IMR-90 (cell line): ENCODE measurements at regions not wholly inside any gene's neighbourhood (a gene's known extent, or its start where the extent isn't known, plus 50 kb on each side); places are given as distances from the start of the nearest gene placed in this dataset.

Source experiments
- ATAC-seq: fragments of 200-7000 bp; cut with Tn5 transposase; 2 replicates; pipeline ENCODE4 v1.9.1; 2020; ENCODE audit warnings: low read depth, mild to moderate bottlenecking, moderate library complexity
- BruUV-seq: library from RNA; stranded (reverse); fragments of 400-500 nt; replicated peaks from 2 replicates; lab custom pipeline; 2021; lab: Mats Ljungman, UMichigan
- CTCF ChIA-PET: fragments of 300-600 bp; formaldehyde crosslinking; extraction: SDS; loops from one replicate; lab custom pipeline; 2021; ENCODE audit warnings: antibody characterized with exemption; lab: Yijun Ruan, JAX
- POLR2A ChIA-PET: fragments of 300-600 bp; sonication (Branson Sonifier 250); formaldehyde crosslinking; loops from one replicate; lab custom pipeline; 2022; ENCODE audit warnings: antibody characterized with exemption; ENCODE audit not compliant: unreplicated experiment; lab: Charles Lee
- DNase-seq: peaks from one replicate; pipeline ENCODE4 v3.0.0; 2013
- H2AFZ ChIP-seq: replicated peaks from 2 replicates; pipeline ENCODE3; 2013; ENCODE audit warnings: low read length, mild to moderate bottlenecking; ENCODE audit not compliant: poor library complexity
- H2AK5ac ChIP-seq: 2 replicates; pipeline ENCODE4 v1.6.1; 2013; ENCODE audit warnings: low read depth, low read length, inconsistent platforms
- H2AK9ac ChIP-seq: replicated peaks from 2 replicates; pipeline ENCODE3; 2013; ENCODE audit warnings: mild to moderate bottlenecking, low read depth, low read length, moderate library complexity; ENCODE audit not compliant: poor library complexity
- H2BK120ac ChIP-seq: 2 replicates; pipeline ENCODE4 v1.6.1; 2013; ENCODE audit warnings: low read depth, low read length, inconsistent platforms
- H2BK15ac ChIP-seq: 3 replicates; pipeline ENCODE4 v1.6.1; 2013; ENCODE audit warnings: low read depth, low read length, inconsistent platforms
- H2BK20ac ChIP-seq: 2 replicates; pipeline ENCODE4 v1.6.1; 2013; ENCODE audit warnings: low read depth, mild to moderate bottlenecking, inconsistent platforms, low read length, moderate library complexity
- H2BK5ac ChIP-seq: 2 replicates; pipeline ENCODE4 v1.6.1; 2013; ENCODE audit warnings: mild to moderate bottlenecking, low read depth, low read length, inconsistent platforms; ENCODE audit not compliant: poor library complexity, severe bottlenecking
- H3K14ac ChIP-seq: replicated peaks from 2 replicates; pipeline ENCODE4 v1.6.1; 2013; ENCODE audit warnings: low read depth, low read length, inconsistent platforms
- H3K18ac ChIP-seq: 2 replicates; pipeline ENCODE4 v1.6.1; 2013; ENCODE audit warnings: low read depth, low read length, control low read depth
- H3K23ac ChIP-seq: 2 replicates; pipeline ENCODE4 v1.6.1; 2013; ENCODE audit warnings: low read depth, low read length, inconsistent platforms
- H3K27ac ChIP-seq: 2 replicates; pipeline ENCODE4 v1.5.1; 2013; ENCODE audit warnings: mild to moderate bottlenecking, control low read depth, low read length; ENCODE audit not compliant: insufficient read depth
- H3K27me3 ChIP-seq: 2 replicates; pipeline ENCODE4 v1.6.1; 2013; ENCODE audit warnings: low read length; ENCODE audit not compliant: control insufficient read depth, insufficient read depth
- H3K36me3 ChIP-seq: 2 replicates; pipeline ENCODE4 v1.6.1; 2013; ENCODE audit warnings: low read length, mixed read lengths; ENCODE audit not compliant: control insufficient read depth, insufficient read depth
- H3K4ac ChIP-seq: 2 replicates; pipeline ENCODE4 v1.6.1; 2013; ENCODE audit warnings: low read depth, low read length, inconsistent platforms
- H3K4me1 ChIP-seq: 2 replicates; pipeline ENCODE4 v1.6.1; 2013; ENCODE audit warnings: low read length, mixed read lengths; ENCODE audit not compliant: control insufficient read depth, insufficient read depth
- H3K4me2 ChIP-seq: 2 replicates; pipeline ENCODE4 v1.6.1; 2013; ENCODE audit warnings: low read depth, mild to moderate bottlenecking, control low read depth, low read length, moderate library complexity
- H3K4me3 ChIP-seq: 2 replicates; pipeline ENCODE4 v1.5.1; 2013; ENCODE audit warnings: low read depth, mild to moderate bottlenecking, control low read depth, low read length, moderate library complexity; ENCODE audit not compliant: insufficient read depth
- H3K56ac ChIP-seq: 2 replicates; pipeline ENCODE4 v1.6.1; 2013; ENCODE audit warnings: low read length, inconsistent platforms; ENCODE audit not compliant: insufficient read depth; ENCODE audit errors: extremely low read depth
- H3K79me1 ChIP-seq, 2 experiments: 2 replicates each; pipeline ENCODE4 v1.6.1; 2013; ENCODE audit warnings: low read length in 2 of 2, inconsistent platforms in 1 of 2, low read depth in 1 of 2
- H3K9ac ChIP-seq: 2 replicates; pipeline ENCODE4 v1.6.1; 2013; ENCODE audit warnings: low read depth, low read length, control low read depth
- H3K9me1 ChIP-seq: 2 replicates; pipeline ENCODE4 v1.6.1; 2013; ENCODE audit warnings: low read length, inconsistent platforms; ENCODE audit not compliant: insufficient read depth
- H3K9me3 ChIP-seq: 2 replicates; pipeline ENCODE4 v1.6.1; 2013; ENCODE audit warnings: low read length; ENCODE audit not compliant: control insufficient read depth, insufficient read depth
- H4K20me1 ChIP-seq: 2 replicates; pipeline ENCODE4 v1.6.1; 2013; ENCODE audit warnings: low read length, inconsistent platforms; ENCODE audit not compliant: insufficient read depth
- H4K5ac ChIP-seq: 2 replicates; pipeline ENCODE4 v1.6.1; 2013; ENCODE audit warnings: mild to moderate bottlenecking, low read depth, low read length, control low read depth
- H4K8ac ChIP-seq, 2 experiments: 2 replicates each; pipeline ENCODE4 v1.6.1; 2013; ENCODE audit warnings: low read depth in 2 of 2, low read length in 2 of 2, control low read depth in 1 of 2, inconsistent platforms in 1 of 2
- H4K91ac ChIP-seq: 2 replicates; pipeline ENCODE4 v1.6.1; 2013; ENCODE audit warnings: low read depth, low read length, inconsistent platforms; ENCODE audit not compliant: insufficient read depth
- BHLHE40 ChIP-seq: fragments of 150-350 bp; IDR thresholded peaks from 2 replicates; pipeline ENCODE4 v1.6.1; 2016; ENCODE audit warnings: mild to moderate bottlenecking, low read depth, low read length
- MAZ ChIP-seq: IDR thresholded peaks from 2 replicates; pipeline ENCODE4 v1.6.1; 2012; ENCODE audit warnings: low read depth, mild to moderate bottlenecking, low read length, improper control_type of control experiment, moderate library complexity, borderline replicate concordance
- SMC3 ChIP-seq: fragments of 150-350 bp; IDR thresholded peaks from 2 replicates; pipeline ENCODE4 v1.6.1; 2016; ENCODE audit warnings: low read depth, mild to moderate bottlenecking, antibody characterized with exemption, low read length, moderate library complexity
- WGBS, 2 experiments: methylation state at CpG; one replicate each; pipeline versions ENCODE4 v1.1.5 to v1.1.7; 2013; ENCODE audit warnings: missing lambda C conversion rate in 2 of 2; ENCODE audit not compliant: insufficient read length in 1 of 2; ENCODE audit errors: extremely low coverage in 2 of 2; 5-methylcytosine and 5-hydroxymethylcytosine counted together
- dilution Hi-C: fragments of 300-500 bp; cut with HindIII; formaldehyde crosslinking; loops from one replicate; pipeline ENCODE4 v1.14.3; 2018; ENCODE audit warnings: low sequenced_read_pairs; ENCODE audit not compliant: unreplicated experiment
- in situ Hi-C: fragments of 300-500 bp; cut with MboI; formaldehyde crosslinking; loops from 3 replicates; pipeline ENCODE4 v1.14.3; 2019; ENCODE audit warnings: low sequenced_read_pairs, inconsistent platforms, mixed read lengths
- intact Hi-C: fragments of 100-400 bp; cut with micrococcal nuclease; formaldehyde crosslinking; loops from 2 replicates; pipeline ENCODE4 v1.10.0; 2022

- Histone ChIP-seq H2BK120ac (peak overlapping the region; percentile 96), H2BK15ac (peak overlapping the region; percentile 84; the same call in 2 of the 3 replicates), H3K14ac (peak overlapping the region; percentile 82), H3K23ac (peak overlapping the region; percentile 77), H2BK20ac (peak overlapping the region; percentile 85), H3K27ac (peak overlapping the region; percentile 66), H2AK9ac (no peak overlapping the region), H3K18ac (peak overlapping the region; percentile 91), H4K8ac (peak overlapping the region; percentile 32 to 92; a peak in 3 of 4 replicates), H3K27me3 (no peaks in the 10 kb centered on the region), H3K4me1 (peaks cover 15% of the 10 kb centered on the region), H3K4me3 (no peak overlapping the region), H3K36me3 (no peaks in the 10 kb centered on the region), H3K4ac (peak overlapping the region; percentile 84), H2AFZ (no peak overlapping the region), H4K5ac (peak overlapping the region; percentile 35; the same call in 1 of the 2 replicates), H3K4me2 (peak overlapping the region; percentile 18; the same call in 1 of the 2 replicates), H2BK5ac (peak overlapping the region; percentile 98), H3K79me1 (no peaks in the 10 kb centered on the region), H3K56ac (peak overlapping the region; percentile 95), H4K91ac (peak overlapping the region; percentile 88), H3K9me1 (peaks cover 2% of the 10 kb centered on the region), H3K9me3 (no peaks in the 10 kb centered on the region), H2AK5ac (peak overlapping the region; percentile 75; the same call in 1 of the 2 replicates), H4K20me1 (no peaks in the 10 kb centered on the region), H3K9ac (no peak overlapping the region; the same call in 1 of the 2 replicates)
- dilution Hi-C loops (no loop called here), intact Hi-C loops (loop anchor here (2.0 to 5.0 kb wide), 6 partner anchors 78 to 1096 kb away; partner anchors contain the start of gene CPEB2), in situ Hi-C loops (loop anchor here (25.0 kb wide), 2 partner anchors 244 to 1431 kb away; no protein-coding TSS in a partner anchor)
- WGBS, 2 experiments = no CpG with 5 or more reads among the region's 3 CpGs
- TF ChIP-seq SMC3 (no peak), MAZ (no peak), BHLHE40 (no peak)
- peak; percentile 12 for DNase-seq
- BruUV-seq = no TSS peak
- ATAC-seq = no peak
- ChIA-PET POLR2A (no interaction called here), CTCF (interaction anchor here (0.7 to 2.0 kb wide), 3 partner anchors 12 to 252 kb away, joined by 3 to 8 read pairs (median 6); no protein-coding TSS in a partner anchor)
Observed at GRCh38 chr4:13906727-13907126, 279.2 kb upstream of the BOD1L1 start.
